HepG2 (cell line): ENCODE measurements at regions not wholly inside any gene's neighbourhood (a gene's known extent, or its start where the extent isn't known, plus 50 kb on each side); places are given as distances from the start of the nearest gene placed in this dataset.

Experiments
- ATAC-seq: fragments of 200-7000 bp; cut with Tn5 transposase; 3 replicates; pipeline ENCODE4 v1.9.1; 2020; ENCODE audit warnings: mild to moderate bottlenecking, moderate library complexity
- BruUV-seq: library from RNA; stranded (reverse); fragments of 400-500 nt; replicated peaks from 2 replicates; lab custom pipeline; 2021; lab: Mats Ljungman, UMichigan
- CTCF ChIA-PET: fragments of 300-600 bp; formaldehyde crosslinking; extraction: SDS; loops from one replicate; lab custom pipeline; 2021; ENCODE audit warnings: low total read pairs, inconsistent platforms, low intra/inter-chr PET ratio; lab: Yijun Ruan, JAX
- POLR2A ChIA-PET: fragments of 350-600 bp; sonication (Branson Sonifier 250); formaldehyde crosslinking; loops from one replicate; lab custom pipeline; 2020; ENCODE audit warnings: antibody characterized with exemption, inconsistent platforms; lab: Yijun Ruan, JAX
- DNase-seq: peaks from one replicate; pipeline ENCODE4 v3.0.0-alpha.2; 2015; ENCODE audit warnings: low spot score
- FAIRE-seq: peaks from 3 replicates; lab custom pipeline; 2011; peaks lifted over from hg19 to GRCh38; lab: Jason Lieb, UNC
- H2AFZ ChIP-seq: one replicate; pipeline ENCODE4 v1.6.1; 2011; ENCODE audit warnings: low read length, inconsistent platforms
- H3K27ac ChIP-seq: fragments of 300-600 bp; 3 replicates; pipeline ENCODE4 v1.8.0; 2011; ENCODE audit warnings: mixed run types, mild to moderate bottlenecking, mixed read lengths, low read length, inconsistent platforms; ENCODE audit not compliant: insufficient read depth; ENCODE audit errors: extremely low read length
- H3K27me3 ChIP-seq, 2 experiments: fragments of 200-600 bp in 1 of 2; 2 replicates in 1 of 2; 3 replicates in 1 of 2; pipeline versions ENCODE4 v1.6.0 to v1.8.0; 2011; ENCODE audit warnings: low read length in 2 of 2, mild to moderate bottlenecking in 2 of 2, moderate library complexity in 2 of 2, inconsistent platforms in 1 of 2; ENCODE audit not compliant: insufficient read depth in 2 of 2, control insufficient read depth in 1 of 2
- H3K36me3 ChIP-seq, 2 experiments: fragments of 200-600 bp in 1 of 2; replicated peaks in 1 of 2; 2 replicates in 1 of 2; 3 replicates in 1 of 2; pipeline versions ENCODE4 v1.5.1 to v1.8.0; 2011; ENCODE audit warnings: low read length in 2 of 2, inconsistent platforms in 1 of 2; ENCODE audit not compliant: insufficient read depth in 2 of 2, control insufficient read depth in 1 of 2
- H3K4me1 ChIP-seq: 2 replicates; pipeline ENCODE4 v1.5.1; 2012; ENCODE audit warnings: low read length, inconsistent platforms; ENCODE audit not compliant: insufficient read depth
- H3K4me2 ChIP-seq: 2 replicates; pipeline ENCODE4 v1.6.0; 2011; ENCODE audit warnings: low read depth, low read length, inconsistent platforms
- H3K4me3 ChIP-seq, 3 experiments: fragments of 200-600 bp in 1 of 3; sonication (generic), shearing (Covaris generic) in 1 of 3; replicated peaks in 1 of 3; 2 replicates each; pipeline ENCODE4 v1.5.1; 2011 to 2016; ENCODE audit warnings: low read length in 3 of 3, inconsistent platforms in 2 of 3, low read depth in 2 of 3, mild to moderate bottlenecking in 2 of 3, control low read depth in 1 of 3, mixed read lengths in 1 of 3; ENCODE audit not compliant: insufficient read depth in 1 of 3
- H3K79me2 ChIP-seq: one replicate; pipeline ENCODE4 v1.6.1; 2011; ENCODE audit warnings: low read length, inconsistent platforms; ENCODE audit not compliant: insufficient read depth
- H3K9ac ChIP-seq: 2 replicates; pipeline ENCODE4 v1.6.0; 2011; ENCODE audit warnings: mild to moderate bottlenecking, low read depth, low read length, inconsistent platforms; ENCODE audit not compliant: insufficient read depth
- H3K9me3 ChIP-seq: 2 replicates; pipeline ENCODE4 v1.5.1; 2012; ENCODE audit warnings: mild to moderate bottlenecking, low read length
- H4K20me1 ChIP-seq: 2 replicates; pipeline ENCODE4 v1.6.0; 2011; ENCODE audit warnings: inconsistent platforms, mild to moderate bottlenecking, low read length, moderate library complexity; ENCODE audit not compliant: insufficient read depth
- FOXA1 ChIP-seq, 2 experiments: fragments of 450-650 bp in 1 of 2; sonication (generic) in 1 of 2; formaldehyde crosslinking in 1 of 2; IDR thresholded peaks; 2 replicates each; pipeline versions ENCODE4 v1.4.0 to v1.6.1; 2016 to 2020; ENCODE audit warnings: missing genetic modification reagents in 1 of 2
- HNF4A ChIP-seq: sonication (generic); formaldehyde crosslinking; IDR thresholded peaks from 2 replicates; pipeline ENCODE4 v1.4.0; 2020; ENCODE audit warnings: missing genetic modification reagents
- MTF2 ChIP-seq: sonication (generic); formaldehyde crosslinking; IDR thresholded peaks from 2 replicates; pipeline ENCODE4 v1.5.0; 2020; ENCODE audit warnings: missing genetic modification reagents, borderline replicate concordance
- NFAT5 ChIP-seq: sonication (generic); formaldehyde crosslinking; IDR thresholded peaks from 2 replicates; pipeline ENCODE4 v1.4.0; 2020; ENCODE audit warnings: missing genetic modification reagents
- RFX3 ChIP-seq: IDR thresholded peaks from 2 replicates; pipeline ENCODE4 v1.6.1; 2016; ENCODE audit warnings: missing biosample characterization, missing genetic modification reagents
- THAP7 ChIP-seq: sonication (generic); formaldehyde crosslinking; IDR thresholded peaks from 2 replicates; pipeline ENCODE4 v1.8.1; 2023; ENCODE audit warnings: mild to moderate bottlenecking, missing genetic modification reagents
- ZBTB38 ChIP-seq: sonication (generic); formaldehyde crosslinking; IDR thresholded peaks from 2 replicates; pipeline ENCODE4 v1.5.1; 2020; ENCODE audit warnings: mild to moderate bottlenecking, missing genetic modification reagents
- ZNF205 ChIP-seq: IDR thresholded peaks from 2 replicates; pipeline ENCODE4 v1.6.1; 2018; ENCODE audit warnings: missing biosample characterization, missing genetic modification reagents
- ZNF335 ChIP-seq: sonication (generic); formaldehyde crosslinking; IDR thresholded peaks from 2 replicates; pipeline ENCODE4 v1.4.0; 2020; ENCODE audit warnings: missing genetic modification reagents
- ZNF383 ChIP-seq: sonication (generic); formaldehyde crosslinking; IDR thresholded peaks from 2 replicates; pipeline ENCODE4 v1.4.0; 2020; ENCODE audit warnings: missing genetic modification reagents, mild to moderate bottlenecking, borderline replicate concordance
- ZNF614 ChIP-seq: IDR thresholded peaks from 2 replicates; pipeline ENCODE4 v1.6.1; 2018; ENCODE audit warnings: missing biosample characterization, missing genetic modification reagents, inconsistent platforms, borderline replicate concordance
- WGBS: methylation state at CpG from one replicate; pipeline ENCODE4 v1.1.6; 2017; ENCODE audit warnings: low lambda C conversion rate; 5-methylcytosine and 5-hydroxymethylcytosine counted together
- in situ Hi-C: cut with HindIII; loops from 2 replicates; pipeline ENCODE4 v1.10.0; 2017; ENCODE audit warnings: low pct_unique_long_range_greater_than_20kb; ENCODE audit not compliant: extremely low pct_ligation_motif_present
- intact Hi-C: fragments of 100-400 bp; cut with micrococcal nuclease; formaldehyde crosslinking; loops from one replicate; pipeline ENCODE4 v1.10.0; 2022; ENCODE audit not compliant: unreplicated experiment
- TF ChIP-seq, protein P1 (sequence below): sonication (generic); formaldehyde crosslinking; IDR thresholded peaks from 2 replicates; pipeline ENCODE4 v1.5.0; 2020; ENCODE audit warnings: mild to moderate bottlenecking, missing genetic modification reagents, borderline replicate concordance

DNA sequence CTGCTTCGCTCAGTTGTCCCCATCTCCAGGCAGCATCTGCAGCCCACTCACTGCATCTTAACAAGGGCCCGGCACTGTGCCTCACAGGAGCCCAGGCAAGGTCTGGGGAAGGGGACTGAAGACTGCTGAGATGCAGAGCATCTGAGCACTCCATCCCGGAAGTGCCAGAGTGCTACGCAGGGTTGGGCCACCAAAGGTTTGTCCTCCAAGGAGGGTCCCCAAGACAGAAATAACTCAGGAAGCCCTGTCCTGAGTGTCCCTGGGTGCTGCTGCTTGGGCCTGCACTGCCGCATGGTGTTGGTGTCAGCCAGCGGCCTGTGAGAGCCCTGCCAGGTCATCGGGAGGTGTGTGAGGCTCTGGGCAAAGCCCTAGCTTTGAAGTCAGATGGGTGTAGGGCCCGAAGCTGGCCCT, 288.2 kb upstream of the ZMIZ1 start (continued):
- TF ChIP-seq ZBTB38 (CRISPR knock-in tag) = no peak

DNA sequence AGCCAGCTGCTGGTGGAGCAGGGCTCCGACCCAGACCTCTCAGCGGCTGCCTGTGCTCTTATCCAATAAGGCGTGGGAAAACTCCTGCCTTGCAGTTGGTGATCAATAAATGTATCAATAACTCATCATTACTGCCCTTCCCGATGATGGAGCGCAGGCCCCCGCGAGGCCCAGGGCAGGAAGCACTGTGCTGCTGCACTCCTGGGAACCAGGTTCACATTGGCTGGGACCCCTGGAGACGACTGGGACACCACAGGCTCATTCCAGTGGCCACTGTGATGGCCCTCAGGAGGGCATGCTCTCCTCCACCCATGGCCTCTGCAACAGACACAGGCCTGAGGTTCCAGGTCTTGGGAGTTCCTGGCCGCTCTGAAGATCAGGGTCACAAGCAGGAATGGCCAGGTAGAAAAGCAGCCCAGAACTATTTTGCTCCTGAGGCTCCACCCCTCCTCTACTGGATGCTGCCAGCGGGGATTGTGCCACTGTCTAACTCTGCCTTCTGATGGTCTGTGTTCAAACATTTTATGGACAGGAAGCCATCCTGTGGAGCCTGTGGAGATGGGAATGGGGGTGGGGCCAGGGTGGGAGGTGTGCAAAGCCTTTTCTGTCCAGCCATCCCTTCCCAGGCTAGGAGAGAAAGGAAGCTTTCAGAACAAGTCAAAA, 287.4 kb upstream of the ZMIZ1 start:
- H2AFZ ChIP-seq = no peak overlapping the region
- no peak overlapping the region for H3K27ac ChIP-seq
- no TSS peak for BruUV-seq
- peaks cover 1 to 4% of the 10 kb centered on the region in 2 experiments; a peak in 3 of 5 replicates for H3K27me3 ChIP-seq
- in situ Hi-C loops = no loop called here
- no peak overlapping the region for H3K9ac ChIP-seq
- no peaks in the 10 kb centered on the region for H3K36me3 ChIP-seq
- peaks cover 12% of the 10 kb centered on the region for H3K4me1 ChIP-seq
- H4K20me1 ChIP-seq = no peaks in the 10 kb centered on the region
- no peaks in the 10 kb centered on the region for H3K9me3 ChIP-seq
- intact Hi-C loops = no loop called here
- no peak for FAIRE-seq
- no peak overlapping the region for H3K4me2 ChIP-seq
- POLR2A ChIA-PET = no interaction called here
- no peak for ATAC-seq
- H3K79me2 ChIP-seq = no peaks in the 10 kb centered on the region
- CTCF ChIA-PET = no interaction called here
- 55% methylated on average over 5 of the region's 10 CpGs for WGBS
- no peak overlapping the region for H3K4me3 ChIP-seq
- DNase-seq = no peak
- TF ChIP-seq NFAT5 (CRISPR knock-in tag) (no peak), RFX3 (no peak), THAP7 (CRISPR knock-in tag) (no peak), ZNF614 (no peak), ZNF383 (no peak), ZNF205 (no peak), ZNF335 (CRISPR knock-in tag) (no peak), MTF2 (CRISPR knock-in tag) (no peak), FOXA1 (IDR thresholded peaks at IDR 0.05) (no peak), FOXA1 (CRISPR knock-in tag; IDR thresholded peaks at IDR 0.05) (no peak), HNF4A (CRISPR knock-in tag) (no peak)
- TF ChIP-seq, protein P1, sequence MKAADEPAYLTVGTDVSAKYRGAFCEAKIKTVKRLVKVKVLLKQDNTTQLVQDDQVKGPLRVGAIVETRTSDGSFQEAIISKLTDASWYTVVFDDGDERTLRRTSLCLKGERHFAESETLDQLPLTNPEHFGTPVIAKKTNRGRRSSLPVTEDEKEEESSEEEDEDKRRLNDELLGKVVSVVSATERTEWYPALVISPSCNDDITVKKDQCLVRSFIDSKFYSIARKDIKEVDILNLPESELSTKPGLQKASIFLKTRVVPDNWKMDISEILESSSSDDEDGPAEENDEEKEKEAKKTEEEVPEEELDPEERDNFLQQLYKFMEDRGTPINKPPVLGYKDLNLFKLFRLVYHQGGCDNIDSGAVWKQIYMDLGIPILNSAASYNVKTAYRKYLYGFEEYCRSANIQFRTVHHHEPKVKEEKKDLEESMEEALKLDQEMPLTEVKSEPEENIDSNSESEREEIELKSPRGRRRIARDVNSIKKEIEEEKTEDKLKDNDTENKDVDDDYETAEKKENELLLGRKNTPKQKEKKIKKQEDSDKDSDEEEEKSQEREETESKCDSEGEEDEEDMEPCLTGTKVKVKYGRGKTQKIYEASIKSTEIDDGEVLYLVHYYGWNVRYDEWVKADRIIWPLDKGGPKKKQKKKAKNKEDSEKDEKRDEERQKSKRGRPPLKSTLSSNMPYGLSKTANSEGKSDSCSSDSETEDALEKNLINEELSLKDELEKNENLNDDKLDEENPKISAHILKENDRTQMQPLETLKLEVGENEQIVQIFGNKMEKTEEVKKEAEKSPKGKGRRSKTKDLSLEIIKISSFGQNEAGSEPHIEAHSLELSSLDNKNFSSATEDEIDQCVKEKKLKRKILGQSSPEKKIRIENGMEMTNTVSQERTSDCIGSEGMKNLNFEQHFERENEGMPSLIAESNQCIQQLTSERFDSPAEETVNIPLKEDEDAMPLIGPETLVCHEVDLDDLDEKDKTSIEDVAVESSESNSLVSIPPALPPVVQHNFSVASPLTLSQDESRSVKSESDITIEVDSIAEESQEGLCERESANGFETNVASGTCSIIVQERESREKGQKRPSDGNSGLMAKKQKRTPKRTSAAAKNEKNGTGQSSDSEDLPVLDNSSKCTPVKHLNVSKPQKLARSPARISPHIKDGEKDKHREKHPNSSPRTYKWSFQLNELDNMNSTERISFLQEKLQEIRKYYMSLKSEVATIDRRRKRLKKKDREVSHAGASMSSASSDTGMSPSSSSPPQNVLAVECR (CRISPR knock-in tag) = no peak
